IMR-90 (cell line): ENCODE measurements at regions not wholly inside any gene's neighbourhood (a gene's known extent, or its start where the extent isn't known, plus 50 kb on each side); places are given as distances from the start of the nearest gene placed in this dataset. TPM values are rescaled to one million over a fixed set of nuclear protein-coding genes. Genes with fewer than 3 reads are reported as not detected.

ENCODE experiments used
- ATAC-seq: fragments of 200-7000 bp; cut with Tn5 transposase; 2 replicates; pipeline ENCODE4 v1.9.1; 2020; ENCODE audit warnings: low read depth, mild to moderate bottlenecking, moderate library complexity
- BruUV-seq: library from RNA; stranded (reverse); fragments of 400-500 nt; replicated peaks from 2 replicates; lab custom pipeline; 2021; lab: Mats Ljungman, UMichigan
- CTCF ChIA-PET: fragments of 300-600 bp; formaldehyde crosslinking; extraction: SDS; loops from one replicate; lab custom pipeline; 2021; ENCODE audit warnings: antibody characterized with exemption; lab: Yijun Ruan, JAX
- POLR2A ChIA-PET: fragments of 300-600 bp; sonication (Branson Sonifier 250); formaldehyde crosslinking; loops from one replicate; lab custom pipeline; 2022; ENCODE audit warnings: antibody characterized with exemption; ENCODE audit not compliant: unreplicated experiment; lab: Charles Lee
- DNase-seq: peaks from one replicate; pipeline ENCODE4 v3.0.0; 2013
- H2AFZ ChIP-seq: replicated peaks from 2 replicates; pipeline ENCODE3; 2013; ENCODE audit warnings: low read length, mild to moderate bottlenecking; ENCODE audit not compliant: poor library complexity
- H2AK5ac ChIP-seq: 2 replicates; pipeline ENCODE4 v1.6.1; 2013; ENCODE audit warnings: low read depth, low read length, inconsistent platforms
- H2AK9ac ChIP-seq: replicated peaks from 2 replicates; pipeline ENCODE3; 2013; ENCODE audit warnings: mild to moderate bottlenecking, low read depth, low read length, moderate library complexity; ENCODE audit not compliant: poor library complexity
- H2BK120ac ChIP-seq: 2 replicates; pipeline ENCODE4 v1.6.1; 2013; ENCODE audit warnings: low read depth, low read length, inconsistent platforms
- H2BK15ac ChIP-seq: 3 replicates; pipeline ENCODE4 v1.6.1; 2013; ENCODE audit warnings: low read depth, low read length, inconsistent platforms
- H2BK20ac ChIP-seq: 2 replicates; pipeline ENCODE4 v1.6.1; 2013; ENCODE audit warnings: low read depth, mild to moderate bottlenecking, inconsistent platforms, low read length, moderate library complexity
- H2BK5ac ChIP-seq: 2 replicates; pipeline ENCODE4 v1.6.1; 2013; ENCODE audit warnings: mild to moderate bottlenecking, low read depth, low read length, inconsistent platforms; ENCODE audit not compliant: poor library complexity, severe bottlenecking
- H3K14ac ChIP-seq: replicated peaks from 2 replicates; pipeline ENCODE4 v1.6.1; 2013; ENCODE audit warnings: low read depth, low read length, inconsistent platforms
- H3K18ac ChIP-seq: 2 replicates; pipeline ENCODE4 v1.6.1; 2013; ENCODE audit warnings: low read depth, low read length, control low read depth
- H3K23ac ChIP-seq: 2 replicates; pipeline ENCODE4 v1.6.1; 2013; ENCODE audit warnings: low read depth, low read length, inconsistent platforms
- H3K27ac ChIP-seq: 2 replicates; pipeline ENCODE4 v1.5.1; 2013; ENCODE audit warnings: mild to moderate bottlenecking, control low read depth, low read length; ENCODE audit not compliant: insufficient read depth
- H3K27me3 ChIP-seq: 2 replicates; pipeline ENCODE4 v1.6.1; 2013; ENCODE audit warnings: low read length; ENCODE audit not compliant: control insufficient read depth, insufficient read depth
- H3K36me3 ChIP-seq: 2 replicates; pipeline ENCODE4 v1.6.1; 2013; ENCODE audit warnings: low read length, mixed read lengths; ENCODE audit not compliant: control insufficient read depth, insufficient read depth
- H3K4ac ChIP-seq: 2 replicates; pipeline ENCODE4 v1.6.1; 2013; ENCODE audit warnings: low read depth, low read length, inconsistent platforms
- H3K4me1 ChIP-seq: 2 replicates; pipeline ENCODE4 v1.6.1; 2013; ENCODE audit warnings: low read length, mixed read lengths; ENCODE audit not compliant: control insufficient read depth, insufficient read depth
- H3K4me2 ChIP-seq: 2 replicates; pipeline ENCODE4 v1.6.1; 2013; ENCODE audit warnings: low read depth, mild to moderate bottlenecking, control low read depth, low read length, moderate library complexity
- H3K4me3 ChIP-seq: 2 replicates; pipeline ENCODE4 v1.5.1; 2013; ENCODE audit warnings: low read depth, mild to moderate bottlenecking, control low read depth, low read length, moderate library complexity; ENCODE audit not compliant: insufficient read depth
- H3K56ac ChIP-seq: 2 replicates; pipeline ENCODE4 v1.6.1; 2013; ENCODE audit warnings: low read length, inconsistent platforms; ENCODE audit not compliant: insufficient read depth; ENCODE audit errors: extremely low read depth
- H3K79me1 ChIP-seq, 2 experiments: 2 replicates each; pipeline ENCODE4 v1.6.1; 2013; ENCODE audit warnings: low read length in 2 of 2, inconsistent platforms in 1 of 2, low read depth in 1 of 2
- H3K9ac ChIP-seq: 2 replicates; pipeline ENCODE4 v1.6.1; 2013; ENCODE audit warnings: low read depth, low read length, control low read depth
- H3K9me1 ChIP-seq: 2 replicates; pipeline ENCODE4 v1.6.1; 2013; ENCODE audit warnings: low read length, inconsistent platforms; ENCODE audit not compliant: insufficient read depth
- H3K9me3 ChIP-seq: 2 replicates; pipeline ENCODE4 v1.6.1; 2013; ENCODE audit warnings: low read length; ENCODE audit not compliant: control insufficient read depth, insufficient read depth
- H4K20me1 ChIP-seq: 2 replicates; pipeline ENCODE4 v1.6.1; 2013; ENCODE audit warnings: low read length, inconsistent platforms; ENCODE audit not compliant: insufficient read depth
- H4K5ac ChIP-seq: 2 replicates; pipeline ENCODE4 v1.6.1; 2013; ENCODE audit warnings: mild to moderate bottlenecking, low read depth, low read length, control low read depth
- H4K8ac ChIP-seq, 2 experiments: 2 replicates each; pipeline ENCODE4 v1.6.1; 2013; ENCODE audit warnings: low read depth in 2 of 2, low read length in 2 of 2, control low read depth in 1 of 2, inconsistent platforms in 1 of 2
- H4K91ac ChIP-seq: 2 replicates; pipeline ENCODE4 v1.6.1; 2013; ENCODE audit warnings: low read depth, low read length, inconsistent platforms; ENCODE audit not compliant: insufficient read depth
- POLR2A ChIP-seq: IDR thresholded peaks from 2 replicates; pipeline ENCODE4 v1.6.1; 2012; ENCODE audit warnings: mild to moderate bottlenecking, low read depth, low read length
- RAD21 ChIP-seq: IDR thresholded peaks from 2 replicates; pipeline ENCODE4 v1.6.1; 2012; ENCODE audit warnings: low read length, improper control_type of control experiment
- RCOR1 ChIP-seq: IDR thresholded peaks from 2 replicates; pipeline ENCODE4 v1.6.1; 2012; ENCODE audit warnings: mild to moderate bottlenecking, low read length, improper control_type of control experiment; ENCODE audit not compliant: insufficient replicate concordance
- USF2 ChIP-seq: fragments of 150-350 bp; IDR thresholded peaks from 2 replicates; pipeline ENCODE4 v1.6.1; 2017; ENCODE audit warnings: mild to moderate bottlenecking, antibody characterized with exemption, low read length, low read depth
- WGBS, 2 experiments: methylation state at CpG; one replicate each; pipeline versions ENCODE4 v1.1.5 to v1.1.7; 2013; ENCODE audit warnings: missing lambda C conversion rate in 2 of 2; ENCODE audit not compliant: insufficient read length in 1 of 2; ENCODE audit errors: extremely low coverage in 2 of 2; 5-methylcytosine and 5-hydroxymethylcytosine counted together
- dilution Hi-C: fragments of 300-500 bp; cut with HindIII; formaldehyde crosslinking; loops from one replicate; pipeline ENCODE4 v1.14.3; 2018; ENCODE audit warnings: low sequenced_read_pairs; ENCODE audit not compliant: unreplicated experiment
- in situ Hi-C: fragments of 300-500 bp; cut with MboI; formaldehyde crosslinking; loops from 3 replicates; pipeline ENCODE4 v1.14.3; 2019; ENCODE audit warnings: low sequenced_read_pairs, inconsistent platforms, mixed read lengths
- intact Hi-C: fragments of 100-400 bp; cut with micrococcal nuclease; formaldehyde crosslinking; loops from 2 replicates; pipeline ENCODE4 v1.10.0; 2022
- microRNA-seq, 2 experiments: library from miRNA; stranded (forward) in 1 of 2; unstranded in 1 of 2; fragments of 10-50 nt in 1 of 2; fragments of <30 nt in 1 of 2; gene quantifications in 1 of 2; microRNA quantifications in 1 of 2; one replicate each; pipeline versions ENCODE3 to v1.1.0; 2013 to 2020; ENCODE audit not compliant: insufficient read depth in 1 of 2, insufficient read length in 1 of 2, unreplicated experiment in 1 of 2
- small RNA-seq, 5 experiments: library from RNA; depleted of rRNA; stranded (forward); fragments of <200 nt; gene quantifications; one replicate each; pipeline ENCODE3, GENCODE V24; 2012

GRCh38 chr17:10888858-10889257 lies 51.0 kb upstream of the PIRT start:
- H3K4me2 ChIP-seq = no peak overlapping the region

More at GRCh38 chr17:10888858-10889257, 51.0 kb upstream of the PIRT start:
- Histone ChIP-seq H4K5ac (no peak overlapping the region), H3K4me1 (no peaks in the 10 kb centered on the region), H2BK5ac (no peak overlapping the region), H3K4ac (no peak overlapping the region), H2AK5ac (no peak overlapping the region), H3K9me1 (no peaks in the 10 kb centered on the region), H3K9me3 (peaks cover 13% of the 10 kb centered on the region), H3K9ac (no peak overlapping the region), H2AK9ac (no peak overlapping the region), H3K18ac (no peak overlapping the region), H4K91ac (no peak overlapping the region), H3K14ac (no peak overlapping the region), H2BK20ac (no peak overlapping the region), H4K8ac (no peak overlapping the region), H2BK15ac (no peak overlapping the region), H2BK120ac (no peak overlapping the region), H3K23ac (no peak overlapping the region), H3K36me3 (no peaks in the 10 kb centered on the region), H3K4me3 (no peak overlapping the region), H4K20me1 (no peaks in the 10 kb centered on the region), H3K27me3 (no peaks in the 10 kb centered on the region), H3K79me1 (no peaks in the 10 kb centered on the region), H3K56ac (no peak overlapping the region), H3K27ac (no peak overlapping the region), H2AFZ (no peak overlapping the region)
- CTCF ChIA-PET = no interaction called here
- no TSS peak for BruUV-seq
- DNase-seq (no peak), ATAC-seq (no peak)
- dilution Hi-C loops = no loop called here
- no CpG with 5 or more reads among the region's 4 CpGs for WGBS, 2 experiments
- in situ Hi-C loops = no loop called here
- TF ChIP-seq POLR2A = no peak
- TF ChIP-seq USF2 = no peak
- no peak for TF ChIP-seq RCOR1
- TF ChIP-seq RAD21 = no peak
- intact Hi-C loops = no loop called here
- POLR2A ChIA-PET = no interaction called here

Small RNAs in the stretch of these regions (microRNA-seq; reads per million reads assigned to microRNA genes)
- not detected for gene RN7SL601P (ENCODE audit: insufficient read depth, insufficient read length)

Small RNAs in the stretch of these regions (small RNA-seq; reads per million reads assigned to genes)
- 0 reads per million in 5 experiments for gene RN7SL601P
